ENCODE measurements at regions not wholly inside any gene's neighbourhood (a gene's known extent, or its start where the extent isn't known, plus 50 kb on each side); places are given as distances from the start of the nearest gene placed in this dataset.

GRCh38 chr13:90803210-90803609, 544.3 kb upstream of the MIR17HG start:
- no peak for TF ChIP-seq GATA3 (IDR thresholded peaks at IDR 0.05; ENCODE audit: low read depth, low read length)
- no peak for TF ChIP-seq GATA2 (IDR thresholded peaks at IDR 0.05; ENCODE audit: low read depth, low read length)

Data from SH-SY5Y (cell line).